ENCODE measurements at regions not wholly inside any gene's neighbourhood (a gene's known extent, or its start where the extent isn't known, plus 50 kb on each side); places are given as distances from the start of the nearest gene placed in this dataset.

DNA sequence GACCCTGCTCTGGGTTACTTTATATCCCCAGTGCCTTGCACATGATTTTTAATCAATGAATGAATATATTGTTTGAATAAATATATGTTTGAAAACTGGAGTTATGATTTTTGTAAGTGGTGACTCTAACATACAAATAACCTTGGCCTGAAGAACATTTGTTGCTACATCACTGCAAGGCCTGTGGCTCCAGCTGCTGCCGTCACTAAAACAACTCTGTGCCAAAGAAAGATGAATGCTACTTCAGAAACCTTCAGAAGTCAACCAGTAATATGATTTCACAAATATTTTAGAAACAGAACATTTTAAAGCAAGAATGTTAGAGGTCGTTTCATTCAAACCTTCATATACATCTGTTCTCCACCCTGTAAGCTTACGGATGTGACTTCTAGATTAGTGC lies 60.6 kb upstream of the SEC16B start:
- DNase-seq (ENCODE audit: insufficient read length, low spot score) (no peak), FAIRE-seq (no peak)
- TF ChIP-seq, protein P1, sequence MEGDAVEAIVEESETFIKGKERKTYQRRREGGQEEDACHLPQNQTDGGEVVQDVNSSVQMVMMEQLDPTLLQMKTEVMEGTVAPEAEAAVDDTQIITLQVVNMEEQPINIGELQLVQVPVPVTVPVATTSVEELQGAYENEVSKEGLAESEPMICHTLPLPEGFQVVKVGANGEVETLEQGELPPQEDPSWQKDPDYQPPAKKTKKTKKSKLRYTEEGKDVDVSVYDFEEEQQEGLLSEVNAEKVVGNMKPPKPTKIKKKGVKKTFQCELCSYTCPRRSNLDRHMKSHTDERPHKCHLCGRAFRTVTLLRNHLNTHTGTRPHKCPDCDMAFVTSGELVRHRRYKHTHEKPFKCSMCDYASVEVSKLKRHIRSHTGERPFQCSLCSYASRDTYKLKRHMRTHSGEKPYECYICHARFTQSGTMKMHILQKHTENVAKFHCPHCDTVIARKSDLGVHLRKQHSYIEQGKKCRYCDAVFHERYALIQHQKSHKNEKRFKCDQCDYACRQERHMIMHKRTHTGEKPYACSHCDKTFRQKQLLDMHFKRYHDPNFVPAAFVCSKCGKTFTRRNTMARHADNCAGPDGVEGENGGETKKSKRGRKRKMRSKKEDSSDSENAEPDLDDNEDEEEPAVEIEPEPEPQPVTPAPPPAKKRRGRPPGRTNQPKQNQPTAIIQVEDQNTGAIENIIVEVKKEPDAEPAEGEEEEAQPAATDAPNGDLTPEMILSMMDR (IDR thresholded peaks at IDR 0.05; ENCODE audit: insufficient read depth, missing control alignments), result no peak

DNA sequence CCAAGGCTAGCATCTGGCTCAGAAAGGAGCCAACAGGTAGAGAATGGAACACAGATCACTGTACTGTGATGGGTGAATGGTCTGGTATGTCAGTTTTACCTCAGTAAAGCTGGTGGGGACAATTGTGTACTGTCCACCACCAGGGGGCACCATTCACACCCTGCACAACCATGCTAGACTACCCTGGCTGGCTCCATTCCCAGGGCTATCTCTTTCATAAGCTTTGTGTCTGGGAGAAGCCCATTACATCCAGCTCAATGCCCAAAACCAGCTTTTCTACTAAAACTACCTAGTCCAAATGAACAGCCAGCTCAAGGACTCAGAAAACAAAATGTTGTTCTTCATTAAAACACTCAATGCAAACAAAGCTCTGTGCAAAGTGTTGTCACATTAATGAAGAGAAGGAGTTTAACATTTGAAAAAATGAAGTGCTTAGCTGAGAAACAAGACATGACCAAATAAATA lies 62.0 kb upstream of the RASAL2 start:
- FAIRE-seq (peak; percentile 96), DNase-seq (ENCODE audit: insufficient read length, low spot score) (peak; percentile 69)
- TF ChIP-seq, protein P1 (IDR thresholded peaks at IDR 0.05; ENCODE audit: insufficient read depth, missing control alignments), result peak; percentile 98

DNA sequence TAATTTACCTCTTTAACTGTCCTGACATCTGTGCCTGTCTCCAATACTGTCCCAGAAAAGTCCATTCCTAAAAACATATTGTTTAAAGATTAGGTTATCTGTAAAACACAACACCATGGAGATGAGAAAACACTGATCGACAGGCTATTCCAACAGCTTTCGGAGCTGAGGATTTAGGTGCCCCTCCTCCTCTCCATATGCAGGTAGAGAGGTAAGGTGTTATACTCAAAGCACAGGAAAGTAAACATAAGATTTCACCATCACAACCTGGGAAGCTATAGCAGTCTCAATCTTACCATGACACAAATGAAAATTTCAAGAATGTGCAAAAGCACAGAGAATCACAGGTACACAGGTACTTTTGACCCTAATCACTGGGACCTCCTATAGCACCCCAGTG lies 60.9 kb upstream of the RASAL2 start:
- FAIRE-seq (no peak), DNase-seq (ENCODE audit: insufficient read length, low spot score) (no peak)
- TF ChIP-seq, protein P1 (IDR thresholded peaks at IDR 0.05; ENCODE audit: insufficient read depth, missing control alignments), result no peak

DNA sequence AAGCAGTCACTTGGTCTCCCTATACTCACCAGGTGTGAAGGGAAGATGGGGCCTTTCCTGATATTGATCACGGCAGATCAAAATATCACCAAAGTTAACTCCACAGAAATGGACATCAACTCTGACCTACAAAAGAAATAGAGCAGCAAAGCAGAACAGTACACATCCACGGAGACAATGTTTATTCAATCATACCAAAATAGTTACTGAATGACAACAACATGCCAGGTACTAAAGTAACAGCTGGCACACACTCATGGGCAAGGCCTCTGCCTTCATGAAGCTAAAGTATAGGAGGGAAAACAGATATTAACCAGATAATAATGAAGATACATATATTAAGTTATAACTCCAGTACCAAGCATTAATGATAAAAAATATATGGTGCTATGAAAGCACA lies 59.2 kb upstream of the RASAL2 start:
- no peak for FAIRE-seq
- TF ChIP-seq, protein P1 (IDR thresholded peaks at IDR 0.05; ENCODE audit: insufficient read depth, missing control alignments), result no peak
- no peak for DNase-seq (ENCODE audit: insufficient read length, low spot score)

DNA sequence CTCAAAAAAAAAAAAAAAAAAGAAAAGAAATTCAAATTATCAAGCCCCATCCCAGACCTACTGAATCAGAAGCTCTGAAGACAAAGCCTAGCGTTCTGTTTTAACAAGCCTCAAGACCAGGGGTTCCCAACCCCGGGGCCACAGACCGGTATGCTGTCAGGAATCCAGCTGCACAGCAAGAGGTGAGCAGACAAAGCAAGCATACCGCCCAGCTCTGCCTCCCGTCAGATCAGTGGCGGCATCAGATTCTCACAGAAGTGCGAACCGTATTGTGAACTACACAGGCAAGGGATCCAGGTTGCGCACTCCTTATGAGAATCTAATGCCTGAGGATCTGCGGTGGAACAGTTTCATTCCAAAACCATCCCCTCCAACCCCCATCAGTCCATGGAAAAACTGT lies 57.8 kb upstream of the RASAL2 start:
- FAIRE-seq, result no peak
- TF ChIP-seq, protein P1 (IDR thresholded peaks at IDR 0.05; ENCODE audit: insufficient read depth, missing control alignments), result no peak
- no peak for DNase-seq (ENCODE audit: insufficient read length, low spot score)

DNA sequence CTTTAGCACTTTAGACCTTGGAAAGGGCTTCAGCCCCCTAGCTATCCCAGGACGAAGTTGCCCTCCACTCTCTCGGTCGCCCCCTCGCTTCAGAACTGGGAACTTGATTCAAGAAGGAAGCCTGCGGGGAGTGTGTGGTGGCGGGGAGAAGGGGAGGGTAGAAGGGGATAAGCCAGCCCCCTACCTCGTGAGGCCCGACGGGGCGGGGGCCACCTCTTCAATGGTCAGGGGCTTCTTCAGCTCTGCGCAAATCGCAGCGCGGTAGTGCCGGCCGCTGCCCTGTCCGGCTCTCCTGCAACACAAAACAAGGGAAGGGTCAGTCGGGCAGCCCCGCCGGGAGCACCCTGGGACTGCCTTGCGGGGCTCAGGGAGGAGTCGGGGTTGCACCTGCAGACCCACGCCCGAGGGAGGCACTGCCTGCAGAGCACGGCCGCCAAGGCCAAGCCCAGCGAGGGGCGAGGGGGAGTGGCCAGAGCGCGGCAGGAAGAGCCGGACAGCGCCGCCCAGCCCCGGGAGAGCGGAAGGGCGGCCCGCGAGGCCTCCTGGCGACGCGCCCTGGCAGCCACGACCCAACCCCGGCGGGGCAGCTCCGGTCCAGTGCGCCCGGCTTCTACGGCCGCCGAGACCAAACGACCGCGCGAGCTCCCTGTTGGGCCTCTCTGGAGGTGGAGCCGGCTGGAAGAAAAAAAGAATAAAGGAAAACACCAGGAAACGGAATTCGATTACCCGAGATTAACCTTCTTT lies 56.2 kb upstream of the RASAL2 start:
- FAIRE-seq (no peak), DNase-seq (ENCODE audit: insufficient read length, low spot score) (no peak)
- TF ChIP-seq, protein P1 (IDR thresholded peaks at IDR 0.05; ENCODE audit: insufficient read depth, missing control alignments), result no peak

DNA sequence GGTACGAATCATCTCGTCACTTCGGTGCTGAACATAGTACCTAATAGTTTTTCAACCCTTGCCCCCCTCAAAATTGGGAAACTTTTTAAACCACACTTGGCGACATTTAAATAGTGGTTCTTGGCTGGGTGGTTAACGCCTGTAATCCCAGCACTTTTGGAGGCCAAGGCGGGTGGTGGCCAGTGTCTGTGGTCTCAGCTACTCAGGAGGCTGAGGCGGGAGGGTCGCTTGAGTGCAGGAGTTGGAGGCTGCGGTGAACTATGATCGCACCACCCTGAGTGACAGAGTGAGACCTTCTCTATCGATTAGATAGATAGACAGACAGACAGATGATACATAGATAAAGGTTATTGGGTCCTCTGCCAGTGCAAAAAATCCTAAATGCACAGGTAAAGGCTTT lies 55.5 kb upstream of the RASAL2 start:
- TF ChIP-seq, protein P1 (IDR thresholded peaks at IDR 0.05; ENCODE audit: insufficient read depth, missing control alignments), result no peak
- no peak for FAIRE-seq
- DNase-seq (ENCODE audit: insufficient read length, low spot score), result no peak
